T follicular helper cell (primary cell): ENCODE measurements at regions not wholly inside any gene's neighbourhood (a gene's known extent, or its start where the extent isn't known, plus 50 kb on each side); places are given as distances from the start of the nearest gene placed in this dataset.

Experiments
- DNase-seq: peaks from one replicate; pipeline ENCODE4 v3.0.0-alpha.2; 2020; ENCODE audit warnings: low read depth

GRCh38 chr1:221104596-221104995 is 225.4 kb downstream of the HLX start:
- no peak for DNase-seq

- no peak for DNase-seq
Observed at GRCh38 chr1:221105578-221105977, 226.3 kb downstream of the HLX start.

- DNase-seq, result no peak
Observed at GRCh38 chr1:221106616-221107015, 227.4 kb downstream of the HLX start.

- no peak for DNase-seq
Observed at GRCh38 chr1:221109930-221110329, 230.7 kb downstream of the HLX start.

- DNase-seq, result no peak
Observed at GRCh38 chr1:221117133-221117532, 237.9 kb downstream of the HLX start.

GRCh38 chr1:221117548-221117951 is 238.3 kb downstream of the HLX start:
- DNase-seq, result no peak

GRCh38 chr1:221118176-221118937 is 239.1 kb downstream of the HLX start:
- DNase-seq, result no peak

GRCh38 chr1:221118938-221119320 is 239.7 kb downstream of the HLX start:
- DNase-seq, result no peak

- DNase-seq, result no peak
Observed at GRCh38 chr1:221122501-221122900, 243.3 kb downstream of the HLX start.

GRCh38 chr1:221125976-221126375 is 246.7 kb downstream of the HLX start:
- no peak for DNase-seq

- no peak for DNase-seq
Observed at GRCh38 chr1:221137666-221138065, 258.4 kb downstream of the HLX start.

GRCh38 chr1:221138516-221138915 is 259.3 kb downstream of the HLX start:
- no peak for DNase-seq

- DNase-seq, result no peak
Observed at GRCh38 chr1:221139991-221140390, 260.7 kb downstream of the HLX start.

- DNase-seq, result no peak
Observed at GRCh38 chr1:221141096-221141495, 261.9 kb downstream of the HLX start.

GRCh38 chr1:221141606-221142285 is 262.5 kb downstream of the HLX start:
- DNase-seq, result no peak

- DNase-seq, result no peak
Observed at GRCh38 chr1:221148660-221149059, 269.4 kb downstream of the HLX start.

- no peak for DNase-seq
Observed at GRCh38 chr1:221149111-221149510, 269.9 kb downstream of the HLX start.

- no peak for DNase-seq
Observed at GRCh38 chr1:221149555-221150075, 270.4 kb downstream of the HLX start.

- no peak for DNase-seq
Observed at GRCh38 chr1:221150996-221151395, 271.8 kb downstream of the HLX start.

GRCh38 chr1:221154932-221155331 is 275.7 kb downstream of the HLX start:
- no peak for DNase-seq

- no peak for DNase-seq
Observed at GRCh38 chr1:221157026-221157761, 278.0 kb downstream of the HLX start.

GRCh38 chr1:221159608-221160007 is 280.4 kb downstream of the HLX start:
- DNase-seq, result no peak

- DNase-seq, result no peak
Observed at GRCh38 chr1:221161571-221162041, 282.4 kb downstream of the HLX start.
